ENCODE measurements at regions not wholly inside any gene's neighbourhood (a gene's known extent, or its start where the extent isn't known, plus 50 kb on each side); places are given as distances from the start of the nearest gene placed in this dataset.

DNA sequence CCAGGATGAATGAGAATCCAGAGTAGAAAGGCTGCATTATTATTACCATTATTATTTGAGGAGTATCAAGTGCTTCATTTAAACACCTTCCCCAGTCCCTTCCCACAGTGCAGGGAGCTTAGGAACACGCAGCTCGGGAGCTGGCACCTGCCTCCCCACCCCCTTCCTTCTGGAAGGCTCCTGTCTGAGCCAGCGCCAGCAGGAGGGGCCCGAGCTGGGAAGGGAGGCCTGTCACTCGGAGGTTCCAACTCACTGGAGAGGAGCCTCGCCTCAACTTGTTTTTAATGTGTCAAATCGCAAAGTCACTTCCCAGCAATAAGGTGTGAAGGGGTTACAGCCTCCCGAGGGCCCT, 156.4 kb upstream of the IRX4 start:
- H3K9me2 ChIP-seq (ENCODE audit: insufficient read depth), result no peaks in the 10 kb centered on the region
- TF ChIP-seq, protein P1, sequence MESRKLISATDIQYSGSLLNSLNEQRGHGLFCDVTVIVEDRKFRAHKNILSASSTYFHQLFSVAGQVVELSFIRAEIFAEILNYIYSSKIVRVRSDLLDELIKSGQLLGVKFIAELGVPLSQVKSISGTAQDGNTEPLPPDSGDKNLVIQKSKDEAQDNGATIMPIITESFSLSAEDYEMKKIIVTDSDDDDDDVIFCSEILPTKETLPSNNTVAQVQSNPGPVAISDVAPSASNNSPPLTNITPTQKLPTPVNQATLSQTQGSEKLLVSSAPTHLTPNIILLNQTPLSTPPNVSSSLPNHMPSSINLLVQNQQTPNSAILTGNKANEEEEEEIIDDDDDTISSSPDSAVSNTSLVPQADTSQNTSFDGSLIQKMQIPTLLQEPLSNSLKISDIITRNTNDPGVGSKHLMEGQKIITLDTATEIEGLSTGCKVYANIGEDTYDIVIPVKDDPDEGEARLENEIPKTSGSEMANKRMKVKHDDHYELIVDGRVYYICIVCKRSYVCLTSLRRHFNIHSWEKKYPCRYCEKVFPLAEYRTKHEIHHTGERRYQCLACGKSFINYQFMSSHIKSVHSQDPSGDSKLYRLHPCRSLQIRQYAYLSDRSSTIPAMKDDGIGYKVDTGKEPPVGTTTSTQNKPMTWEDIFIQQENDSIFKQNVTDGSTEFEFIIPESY (IDR thresholded peaks at IDR 0.05; ENCODE audit: extremely low read depth, insufficient replicate concordance, low read length), result no peak
- no peak for TF ChIP-seq CEBPB (IDR thresholded peaks at IDR 0.05; ENCODE audit: low read depth)
- TF ChIP-seq, protein P2, sequence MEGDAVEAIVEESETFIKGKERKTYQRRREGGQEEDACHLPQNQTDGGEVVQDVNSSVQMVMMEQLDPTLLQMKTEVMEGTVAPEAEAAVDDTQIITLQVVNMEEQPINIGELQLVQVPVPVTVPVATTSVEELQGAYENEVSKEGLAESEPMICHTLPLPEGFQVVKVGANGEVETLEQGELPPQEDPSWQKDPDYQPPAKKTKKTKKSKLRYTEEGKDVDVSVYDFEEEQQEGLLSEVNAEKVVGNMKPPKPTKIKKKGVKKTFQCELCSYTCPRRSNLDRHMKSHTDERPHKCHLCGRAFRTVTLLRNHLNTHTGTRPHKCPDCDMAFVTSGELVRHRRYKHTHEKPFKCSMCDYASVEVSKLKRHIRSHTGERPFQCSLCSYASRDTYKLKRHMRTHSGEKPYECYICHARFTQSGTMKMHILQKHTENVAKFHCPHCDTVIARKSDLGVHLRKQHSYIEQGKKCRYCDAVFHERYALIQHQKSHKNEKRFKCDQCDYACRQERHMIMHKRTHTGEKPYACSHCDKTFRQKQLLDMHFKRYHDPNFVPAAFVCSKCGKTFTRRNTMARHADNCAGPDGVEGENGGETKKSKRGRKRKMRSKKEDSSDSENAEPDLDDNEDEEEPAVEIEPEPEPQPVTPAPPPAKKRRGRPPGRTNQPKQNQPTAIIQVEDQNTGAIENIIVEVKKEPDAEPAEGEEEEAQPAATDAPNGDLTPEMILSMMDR (IDR thresholded peaks at IDR 0.05 in 2 of 3, conservative IDR thresholded peaks at IDR 0.05 in 1 of 3; ENCODE audit: borderline replicate concordance in 1 of 3, insufficient read depth in 1 of 3, low read depth in 2 of 3, low read length in 2 of 3), result no peak
- TF ChIP-seq EZH2phosphoT487 (IDR thresholded peaks at IDR 0.05; ENCODE audit: borderline replicate concordance), result no peak
- TF ChIP-seq FOSL1 (IDR thresholded peaks at IDR 0.05; ENCODE audit: low read depth), result no peak
- TF ChIP-seq RAD21 (IDR thresholded peaks at IDR 0.05; ENCODE audit: low read depth), result no peak
- TF ChIP-seq EZH2 (IDR thresholded peaks at IDR 0.05), result no peak
- no peak for TF ChIP-seq SP1 (IDR thresholded peaks at IDR 0.05; ENCODE audit: low read depth)
- no peak for TF ChIP-seq EGR1 (IDR thresholded peaks at IDR 0.05; ENCODE audit: low read depth)
- no peak for TF ChIP-seq ELF1 (IDR thresholded peaks at IDR 0.05; ENCODE audit: borderline replicate concordance, low read depth)
- TF ChIP-seq ZFX (IDR thresholded peaks at IDR 0.05), result no peak
- no peak for TF ChIP-seq POLR2AphosphoS5 (IDR thresholded peaks at IDR 0.05; ENCODE audit: low read depth, low read length)
- TF ChIP-seq, protein P3, sequence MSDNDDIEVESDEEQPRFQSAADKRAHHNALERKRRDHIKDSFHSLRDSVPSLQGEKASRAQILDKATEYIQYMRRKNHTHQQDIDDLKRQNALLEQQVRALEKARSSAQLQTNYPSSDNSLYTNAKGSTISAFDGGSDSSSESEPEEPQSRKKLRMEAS (IDR thresholded peaks at IDR 0.05), result no peak
- TF ChIP-seq, protein P4, sequence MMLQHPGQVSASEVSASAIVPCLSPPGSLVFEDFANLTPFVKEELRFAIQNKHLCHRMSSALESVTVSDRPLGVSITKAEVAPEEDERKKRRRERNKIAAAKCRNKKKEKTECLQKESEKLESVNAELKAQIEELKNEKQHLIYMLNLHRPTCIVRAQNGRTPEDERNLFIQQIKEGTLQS (IDR thresholded peaks at IDR 0.05), result no peak
- TF ChIP-seq, protein P5, sequence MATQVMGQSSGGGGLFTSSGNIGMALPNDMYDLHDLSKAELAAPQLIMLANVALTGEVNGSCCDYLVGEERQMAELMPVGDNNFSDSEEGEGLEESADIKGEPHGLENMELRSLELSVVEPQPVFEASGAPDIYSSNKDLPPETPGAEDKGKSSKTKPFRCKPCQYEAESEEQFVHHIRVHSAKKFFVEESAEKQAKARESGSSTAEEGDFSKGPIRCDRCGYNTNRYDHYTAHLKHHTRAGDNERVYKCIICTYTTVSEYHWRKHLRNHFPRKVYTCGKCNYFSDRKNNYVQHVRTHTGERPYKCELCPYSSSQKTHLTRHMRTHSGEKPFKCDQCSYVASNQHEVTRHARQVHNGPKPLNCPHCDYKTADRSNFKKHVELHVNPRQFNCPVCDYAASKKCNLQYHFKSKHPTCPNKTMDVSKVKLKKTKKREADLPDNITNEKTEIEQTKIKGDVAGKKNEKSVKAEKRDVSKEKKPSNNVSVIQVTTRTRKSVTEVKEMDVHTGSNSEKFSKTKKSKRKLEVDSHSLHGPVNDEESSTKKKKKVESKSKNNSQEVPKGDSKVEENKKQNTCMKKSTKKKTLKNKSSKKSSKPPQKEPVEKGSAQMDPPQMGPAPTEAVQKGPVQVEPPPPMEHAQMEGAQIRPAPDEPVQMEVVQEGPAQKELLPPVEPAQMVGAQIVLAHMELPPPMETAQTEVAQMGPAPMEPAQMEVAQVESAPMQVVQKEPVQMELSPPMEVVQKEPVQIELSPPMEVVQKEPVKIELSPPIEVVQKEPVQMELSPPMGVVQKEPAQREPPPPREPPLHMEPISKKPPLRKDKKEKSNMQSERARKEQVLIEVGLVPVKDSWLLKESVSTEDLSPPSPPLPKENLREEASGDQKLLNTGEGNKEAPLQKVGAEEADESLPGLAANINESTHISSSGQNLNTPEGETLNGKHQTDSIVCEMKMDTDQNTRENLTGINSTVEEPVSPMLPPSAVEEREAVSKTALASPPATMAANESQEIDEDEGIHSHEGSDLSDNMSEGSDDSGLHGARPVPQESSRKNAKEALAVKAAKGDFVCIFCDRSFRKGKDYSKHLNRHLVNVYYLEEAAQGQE (IDR thresholded peaks at IDR 0.05; ENCODE audit: low read depth), result no peak
- no peak overlapping the region for H3K4me3 ChIP-seq (replicated peaks in 1 of 2; ENCODE audit: low read depth in 1 of 2, low read length in 2 of 2)
- H4K20me1 ChIP-seq (ENCODE audit: insufficient read depth), result no peaks in the 10 kb centered on the region
- no peak overlapping the region for H3K9ac ChIP-seq (ENCODE audit: low read length)
- no TSS peak for BruUV-seq (replicated peaks)
- peaks cover 5 to 7% of the 10 kb centered on the region in 2 experiments; a peak in 3 of 4 replicates for H3K4me1 ChIP-seq (ENCODE audit: control insufficient read depth in 1 of 2, insufficient read depth in 2 of 2, low read length in 2 of 2)
- H2AFZ ChIP-seq (ENCODE audit: low read depth, low read length, poor library complexity, severe bottlenecking), result no peak overlapping the region
- no peaks in the 10 kb centered on the region for H3K36me3 ChIP-seq (ENCODE audit: control insufficient read depth in 1 of 2, insufficient read depth in 2 of 2, low read length in 2 of 2)
- intact Hi-C loops (cut with micrococcal nuclease), result no loop called here
- peaks cover 43% of the 10 kb centered on the region for H3K27me3 ChIP-seq (ENCODE audit: insufficient read depth, low read length)
- no peak overlapping the region; the same call in 1 of the 2 replicates for H3K4me2 ChIP-seq (ENCODE audit: low read length)
- no peaks in the 10 kb centered on the region for H3K9me3 ChIP-seq (ENCODE audit: control insufficient read depth in 1 of 2, insufficient read depth in 1 of 2, low read depth in 1 of 2, low read length in 2 of 2)
- ATAC-seq (peak; percentile 4; the same call in 1 of the 2 replicates), DNase-seq (ENCODE audit: low read depth, low spot score) (no peak)
- ChIA-PET RAD21 (ENCODE audit: low non-redundant PET in 1 of 2, low total read pairs in 2 of 2, uncharacterized antibody in 2 of 2, unreplicated experiment in 2 of 2) (no interaction called here), POLR2A (no interaction called here), CTCF (interaction anchor here (0.7 to 1.9 kb wide), 6 partner anchors 10 to 278 kb away, joined by 3 to 8 read pairs (median 4); no protein-coding TSS in a partner anchor)
- H3K27ac ChIP-seq (ENCODE audit: low read depth, low read length), result no peak overlapping the region
- H3K79me2 ChIP-seq (ENCODE audit: insufficient read depth, low read length), result no peaks in the 10 kb centered on the region

Measured in HCT116 (cell line).